A549 (cell line): ENCODE measurements at regions not wholly inside any gene's neighbourhood (a gene's known extent, or its start where the extent isn't known, plus 50 kb on each side); places are given as distances from the start of the nearest gene placed in this dataset.

Source experiments
- HMGXB4 ChIP-seq: fragments of 250-450 bp; sonication (Bioruptor Pico); IDR thresholded peaks from 2 replicates; pipeline ENCODE4 v1.5.0; 2021; ENCODE audit warnings: mild to moderate bottlenecking, moderate library complexity, borderline replicate concordance
- POLR2A ChIP-seq: IDR thresholded peaks from 2 replicates; pipeline ENCODE4 v1.6.1; 2012; ENCODE audit warnings: mild to moderate bottlenecking, low read length
- RCOR1 ChIP-seq: fragments of 150-350 bp; IDR thresholded peaks from 2 replicates; pipeline ENCODE4 v1.6.1; 2014; ENCODE audit warnings: antibody characterized with exemption, low read length, low read depth
- TF ChIP-seq, protein P1 (sequence below): IDR thresholded peaks from 2 replicates; pipeline ENCODE4 v1.6.1; 2012

- TF ChIP-seq POLR2A (no peak), HMGXB4 (CRISPR knock-in tag) (no peak), RCOR1 (no peak)
- TF ChIP-seq, protein P1, sequence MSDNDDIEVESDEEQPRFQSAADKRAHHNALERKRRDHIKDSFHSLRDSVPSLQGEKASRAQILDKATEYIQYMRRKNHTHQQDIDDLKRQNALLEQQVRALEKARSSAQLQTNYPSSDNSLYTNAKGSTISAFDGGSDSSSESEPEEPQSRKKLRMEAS, result no peak
These were observed 201.6 kb downstream of the RWDD3 start for GRCh38 chr1:95435611-95436010.
